COLO668 (cell line): ENCODE measurements at regions not wholly inside any gene's neighbourhood (a gene's known extent, or its start where the extent isn't known, plus 50 kb on each side); places are given as distances from the start of the nearest gene placed in this dataset.

Source experiments
- DNase-seq: peaks from one replicate; lab custom pipeline; 2025; ENCODE audit not compliant: unreplicated experiment; lab: John Stamatoyannopoulos, UW

- DNase-seq = no peak
Observed at GRCh38 chr1:59078866-59079265, 218.0 kb upstream of the FGGY start.

GRCh38 chr1:59079434-59080140, 217.3 kb upstream of the FGGY start:
- no peak for DNase-seq

- no peak for DNase-seq
Observed at GRCh38 chr1:59081181-59081580, 215.7 kb upstream of the FGGY start.

- no peak for DNase-seq
Observed at GRCh38 chr1:59081795-59082194, 215.1 kb upstream of the FGGY start.

- DNase-seq = peak; percentile 30
Observed at GRCh38 chr1:59083946-59084865, 212.7 kb upstream of the FGGY start.

- no peak for DNase-seq
Observed at GRCh38 chr1:59085101-59085500, 211.8 kb upstream of the FGGY start.

GRCh38 chr1:59089036-59089798, 207.7 kb upstream of the FGGY start:
- DNase-seq = no peak

- DNase-seq = no peak
Observed at GRCh38 chr1:59089922-59090457, 206.9 kb upstream of the FGGY start.

- DNase-seq = no peak
Observed at GRCh38 chr1:59092126-59092525, 204.8 kb upstream of the FGGY start.

- DNase-seq = no peak
Observed at GRCh38 chr1:59094001-59094400, 202.9 kb upstream of the FGGY start.

- no peak for DNase-seq
Observed at GRCh38 chr1:59096501-59096900, 200.4 kb upstream of the FGGY start.

- no peak for DNase-seq
Observed at GRCh38 chr1:59098655-59099054, 198.2 kb upstream of the FGGY start.

- no peak for DNase-seq
Observed at GRCh38 chr1:59100708-59101374, 196.1 kb upstream of the FGGY start.

- no peak for DNase-seq
Observed at GRCh38 chr1:59101518-59101917, 195.4 kb upstream of the FGGY start.

GRCh38 chr1:59103457-59103856, 193.4 kb upstream of the FGGY start:
- DNase-seq = no peak

- no peak for DNase-seq
Observed at GRCh38 chr1:59104191-59104760, 192.6 kb upstream of the FGGY start.

- no peak for DNase-seq
Observed at GRCh38 chr1:59105548-59106507, 191.1 kb upstream of the FGGY start.

GRCh38 chr1:59107516-59107915, 189.4 kb upstream of the FGGY start:
- no peak for DNase-seq

GRCh38 chr1:59107916-59108315, 189.0 kb upstream of the FGGY start:
- DNase-seq = no peak
